GM19240 (cell line): ENCODE measurements at regions not wholly inside any gene's neighbourhood (a gene's known extent, or its start where the extent isn't known, plus 50 kb on each side); places are given as distances from the start of the nearest gene placed in this dataset.
A peak's percentile ranks its signal among the peaks of the same experiment; 100 is the strongest.

Experiments used
- DNase-seq: peaks from one replicate; pipeline ENCODE4 v3.0.0; 2011; ENCODE audit warnings: low spot score; ENCODE audit not compliant: insufficient read length

- no peak for DNase-seq
Measured at GRCh38 chr14:66152747-66153146, 333.4 kb upstream of the CCDC196 start.

DNA sequence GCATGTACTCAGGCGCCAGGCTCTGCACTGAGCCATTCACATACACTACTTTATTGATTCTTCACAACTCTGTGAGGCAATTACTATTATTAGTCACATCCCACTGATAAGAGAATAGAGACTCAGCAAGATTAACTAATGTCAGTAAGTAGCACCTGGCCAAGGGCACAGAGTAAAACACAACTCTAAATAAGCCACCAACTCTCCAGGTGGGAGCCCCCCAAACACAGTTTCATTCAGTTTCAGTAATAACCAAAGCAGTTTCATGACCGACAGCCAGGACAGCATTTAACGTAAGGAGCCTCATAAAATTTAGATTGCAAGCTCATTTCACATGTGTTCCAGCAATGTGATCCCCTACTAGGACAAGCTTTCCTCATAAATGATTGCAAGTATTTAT lies 323.1 kb upstream of the CCDC196 start:
- DNase-seq, result no peak

DNA sequence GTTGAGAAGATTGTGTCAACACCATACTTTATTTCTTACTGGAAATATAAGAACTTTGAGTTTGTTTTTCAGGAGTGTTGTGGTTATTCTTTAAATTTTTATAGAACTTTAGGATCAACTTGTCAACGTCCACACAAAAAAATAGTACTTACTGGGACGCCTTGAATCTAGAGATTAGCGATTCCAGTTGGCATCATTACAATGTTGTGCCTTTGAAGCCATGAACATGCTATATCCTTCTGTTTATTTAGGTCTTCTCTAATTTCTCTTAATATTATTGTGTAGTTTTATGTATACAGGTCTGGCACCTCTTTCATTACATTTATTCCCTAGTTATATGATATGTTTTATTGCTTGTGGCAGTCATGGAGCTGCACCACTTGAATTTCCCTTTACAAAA lies 320.8 kb upstream of the CCDC196 start:
- no peak for DNase-seq

DNA sequence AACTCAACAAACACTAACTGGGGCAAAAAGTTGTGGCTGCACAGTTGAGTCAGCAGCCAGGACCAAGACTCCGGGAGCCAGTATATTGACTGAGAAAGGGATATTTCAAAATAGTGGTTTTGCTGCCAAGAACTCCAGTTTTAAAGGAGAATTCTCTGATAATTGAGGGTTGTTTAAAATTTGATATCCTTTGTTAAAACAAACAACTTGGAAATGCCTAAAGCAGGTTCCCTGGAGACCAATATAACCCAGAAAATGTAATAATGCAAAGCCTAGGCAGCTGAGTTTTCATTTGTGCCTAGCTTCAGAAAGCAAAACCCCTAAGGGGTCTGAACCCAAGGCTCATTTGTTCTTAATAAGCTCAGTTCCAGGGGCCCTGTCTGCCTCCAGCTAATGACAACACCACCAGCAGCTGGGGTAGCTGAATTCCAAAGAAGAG lies 311.7 kb upstream of the CCDC196 start:
- DNase-seq, result no peak

GRCh38 chr14:66177935-66178334 lies 308.2 kb upstream of the CCDC196 start:
- no peak for DNase-seq

- DNase-seq, result no peak
Measured at GRCh38 chr14:66196670-66197069, 289.5 kb upstream of the CCDC196 start.

- DNase-seq, result no peak
Measured at GRCh38 chr14:66197276-66197675, 288.9 kb upstream of the CCDC196 start.

- no peak for DNase-seq
Measured at GRCh38 chr14:66206554-66206953, 279.6 kb upstream of the CCDC196 start.

DNA sequence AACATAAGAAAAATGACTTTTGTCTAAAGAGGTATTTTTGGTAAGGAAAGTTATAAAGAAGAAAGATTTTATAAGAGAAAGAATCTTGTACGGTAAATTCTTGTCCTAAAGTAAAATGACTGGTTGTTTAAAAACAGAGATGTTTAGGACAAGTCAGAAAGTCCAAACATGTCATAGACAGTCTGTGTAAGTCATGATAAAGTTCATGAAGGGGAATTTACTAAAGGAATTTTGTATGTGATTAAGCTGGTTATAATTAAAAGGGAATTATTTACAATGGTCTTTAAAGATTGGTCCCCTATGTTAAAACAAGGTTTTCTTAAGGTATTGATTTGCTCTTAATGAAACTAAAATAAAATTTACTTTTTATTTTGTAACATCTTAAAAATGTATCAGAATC lies 269.4 kb upstream of the CCDC196 start:
- no peak for DNase-seq

DNA sequence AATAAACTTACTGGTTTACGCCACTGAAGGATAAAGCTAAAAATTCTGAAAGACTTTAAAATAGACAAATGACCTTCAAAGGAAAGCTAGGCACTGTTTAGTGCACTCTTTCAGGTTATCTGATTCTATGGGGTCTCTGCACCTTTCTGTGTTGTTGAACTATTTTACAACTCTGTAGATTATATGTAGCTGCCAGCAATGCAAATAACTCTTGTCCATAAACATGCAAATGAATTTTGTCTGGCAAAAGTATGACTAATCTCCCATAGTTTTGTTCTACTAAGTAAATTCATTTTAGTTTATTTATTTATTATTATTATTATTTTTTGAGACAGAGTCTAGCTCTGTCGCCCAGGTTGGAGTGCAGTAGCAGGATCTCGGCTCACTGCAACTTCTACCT lies 266.3 kb upstream of the CCDC196 start:
- no peak for DNase-seq

DNA sequence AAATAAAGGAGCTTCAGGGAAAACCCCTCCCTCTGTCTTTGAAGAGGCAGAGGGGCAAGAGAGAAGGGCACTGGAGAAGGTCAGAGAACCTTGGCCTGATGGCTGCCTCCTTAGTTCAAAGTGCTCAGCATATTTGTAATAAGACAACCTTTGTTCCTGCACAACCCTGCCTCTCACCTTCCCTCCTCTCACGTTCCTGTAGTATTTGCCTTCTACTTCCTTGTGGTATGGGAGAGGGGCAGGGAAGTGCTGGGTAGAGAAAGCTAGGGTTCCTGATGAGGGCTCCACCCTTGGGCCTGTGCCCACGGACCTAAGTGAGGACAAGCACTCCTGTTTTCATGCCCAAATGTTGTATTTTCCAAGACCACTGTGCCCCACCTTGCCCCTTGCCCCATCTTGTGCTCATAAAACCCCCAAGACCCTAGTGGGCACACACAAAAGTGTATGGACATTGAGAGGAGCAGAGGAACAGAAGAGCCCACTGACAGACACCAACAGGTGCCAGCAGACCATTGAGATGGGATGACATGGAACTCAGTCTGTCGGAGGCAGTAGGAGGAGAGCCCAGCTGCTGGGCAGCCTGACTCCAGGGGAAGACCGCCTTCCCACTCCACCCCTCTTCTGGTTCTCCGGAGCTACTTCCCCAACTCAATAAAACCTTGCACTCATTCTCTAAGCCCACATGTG lies 261.5 kb upstream of the CCDC196 start:
- no peak for DNase-seq

DNA sequence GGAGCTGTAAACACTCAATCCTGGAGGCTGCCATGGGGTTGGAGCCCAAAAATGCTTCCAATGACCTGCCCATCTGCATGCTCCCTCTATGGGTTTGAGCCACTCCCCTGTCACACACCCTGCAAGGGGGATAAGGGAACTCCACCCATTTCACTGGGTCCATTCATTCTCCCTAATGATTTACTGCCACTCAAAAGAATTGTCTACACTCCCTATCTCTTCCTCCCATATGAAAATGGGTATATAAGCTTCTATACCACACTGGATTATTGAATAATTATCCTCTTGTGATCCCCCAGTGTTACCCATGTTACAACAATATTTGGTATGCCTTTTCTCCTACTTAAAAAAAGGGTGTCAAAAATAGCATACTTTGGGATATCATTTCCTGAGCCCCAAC lies 260.8 kb upstream of the CCDC196 start:
- no peak for DNase-seq

- DNase-seq, result no peak
Measured at GRCh38 chr14:66228267-66228970, 257.8 kb upstream of the CCDC196 start.

- DNase-seq, result peak; percentile 4
Measured at GRCh38 chr14:66231820-66232219, 254.4 kb upstream of the CCDC196 start.

- no peak for DNase-seq
Measured at GRCh38 chr14:66233591-66233990, 252.6 kb upstream of the CCDC196 start.

DNA sequence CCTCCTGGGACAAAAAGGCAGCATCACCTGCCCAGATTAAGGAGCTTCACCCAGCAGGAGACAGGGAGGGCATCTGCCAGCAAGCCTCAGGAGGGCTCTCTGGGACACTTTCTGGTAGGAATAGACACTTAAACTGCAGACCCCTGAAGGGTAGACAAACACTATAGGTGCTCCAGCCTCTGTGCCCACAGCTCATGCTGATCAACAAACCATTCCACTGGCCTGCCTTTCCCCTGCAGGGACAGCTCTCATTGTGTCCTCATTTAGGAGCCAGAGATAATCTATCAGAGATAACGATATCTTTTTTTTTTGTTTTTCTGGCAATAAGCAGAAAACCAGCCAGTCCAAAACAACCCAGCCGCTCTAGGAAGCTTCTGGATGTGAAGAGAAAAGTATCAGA lies 251.8 kb upstream of the CCDC196 start:
- no peak for DNase-seq

DNA sequence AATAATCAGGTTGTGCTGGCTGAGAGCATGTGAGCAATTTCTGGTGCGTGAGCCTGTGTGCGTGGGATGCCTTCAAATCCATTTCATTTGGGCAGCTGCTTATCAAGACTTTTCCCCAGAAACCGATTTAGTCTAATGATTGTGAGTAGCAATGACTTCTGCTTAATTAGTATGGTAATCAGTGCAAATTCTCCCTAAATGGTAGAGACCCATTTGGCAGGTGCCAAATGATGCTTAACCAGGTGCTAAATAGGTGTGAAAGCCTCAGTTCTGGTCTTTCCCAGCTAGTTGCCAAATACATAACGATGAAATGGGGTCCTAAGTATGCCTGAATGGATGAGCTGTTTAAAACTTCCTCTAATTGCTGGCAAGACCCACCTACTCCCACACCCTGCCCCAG lies 248.4 kb upstream of the CCDC196 start:
- DNase-seq, result no peak

GRCh38 chr14:66238969-66239368 lies 247.2 kb upstream of the CCDC196 start:
- no peak for DNase-seq

- DNase-seq, result no peak
Measured at GRCh38 chr14:66239589-66239988, 246.6 kb upstream of the CCDC196 start.

DNA sequence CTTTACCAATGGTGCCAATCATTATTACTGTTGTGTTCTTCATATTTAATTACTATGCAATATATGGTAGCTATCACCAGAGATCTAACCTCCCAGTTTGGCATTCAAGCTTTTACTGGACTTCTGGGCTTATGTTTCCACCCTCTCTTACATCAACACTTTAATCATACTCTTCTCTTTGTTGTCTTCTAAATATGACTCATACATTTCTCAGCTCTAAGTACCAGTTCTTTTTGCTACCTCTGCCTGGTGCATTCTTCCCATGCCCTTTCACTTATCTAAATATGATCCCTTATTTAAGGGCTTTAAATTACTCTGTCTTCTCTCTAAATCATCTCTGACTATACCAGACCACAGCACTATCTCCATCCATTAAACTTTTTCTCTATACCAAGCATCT lies 246.1 kb upstream of the CCDC196 start:
- no peak for DNase-seq

DNA sequence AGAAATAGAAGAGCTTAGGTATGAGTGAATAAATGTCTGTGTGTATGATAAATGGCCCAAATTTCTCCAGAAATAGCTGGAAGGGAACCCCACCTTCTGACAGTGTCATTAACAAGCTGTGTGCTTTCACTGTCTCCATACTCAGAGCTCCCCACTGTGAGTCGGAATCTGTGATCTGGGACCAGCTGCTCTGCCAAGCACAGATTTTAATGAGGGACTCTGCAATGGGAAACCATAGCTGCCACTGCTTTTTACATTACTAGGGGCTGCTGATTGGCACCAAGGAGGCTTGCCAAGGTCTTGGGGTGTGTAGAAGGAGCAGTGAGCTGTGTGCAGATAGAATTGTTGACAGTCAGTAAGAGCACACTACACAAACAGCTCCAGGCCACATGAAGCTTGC lies 244.2 kb upstream of the CCDC196 start:
- DNase-seq, result no peak

DNA sequence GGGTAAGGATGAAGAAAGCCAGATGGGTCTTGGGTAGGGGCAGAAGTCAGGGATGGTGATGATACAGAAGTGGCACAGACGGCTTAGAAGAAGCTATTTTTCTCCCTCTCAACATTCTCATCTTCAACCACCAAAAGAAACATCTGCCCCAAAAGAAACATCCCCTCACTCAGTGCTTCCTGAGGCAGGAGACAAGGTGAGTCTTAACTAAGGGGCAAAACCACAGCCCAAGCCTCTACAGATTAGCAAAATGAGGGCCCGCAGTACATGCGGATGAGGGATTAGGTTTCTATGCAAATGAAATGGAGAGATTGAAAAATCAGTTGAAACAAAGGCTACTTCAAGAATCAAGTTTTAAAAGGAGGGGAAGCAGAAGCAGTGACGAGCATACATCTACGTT lies 241.3 kb upstream of the CCDC196 start:
- DNase-seq, result no peak

GRCh38 chr14:66247662-66248193 lies 238.4 kb upstream of the CCDC196 start:
- DNase-seq, result no peak
